Left ventricle myocardium inferior (tissue), 1 donor: ENCODE measurements at regions not wholly inside any gene's neighbourhood (a gene's known extent, or its start where the extent isn't known, plus 50 kb on each side); places are given as distances from the start of the nearest gene placed in this dataset.

Experiments used
- DNase-seq: peaks from one replicate; pipeline ENCODE4 v3.0.0-alpha.2; 2020
- H3K27ac ChIP-seq: fragments of 200-600 bp; replicated peaks from 2 replicates; pipeline ENCODE4 v1.8.0; 2021
- H3K27me3 ChIP-seq: fragments of 200-600 bp; 2 replicates; pipeline ENCODE4 v1.8.0; 2021; ENCODE audit warnings: low read depth
- H3K36me3 ChIP-seq: fragments of 200-600 bp; 2 replicates; pipeline ENCODE4 v1.8.0; 2021
- H3K4me1 ChIP-seq: fragments of 200-600 bp; 2 replicates; pipeline ENCODE4 v1.8.0; 2021
- H3K4me3 ChIP-seq: fragments of 200-600 bp; 2 replicates; pipeline ENCODE4 v1.8.0; 2021; ENCODE audit warnings: mild to moderate bottlenecking, moderate library complexity
- H3K9me3 ChIP-seq: fragments of 200-600 bp; replicated peaks from 2 replicates; pipeline ENCODE4 v1.8.0; 2021
- intact Hi-C: fragments of 100-400 bp; cut with micrococcal nuclease; formaldehyde crosslinking; loops from one replicate; pipeline ENCODE4 v1.11.0; 2022
- TF ChIP-seq, protein P1 (sequence below): fragments of 200-600 bp; IDR thresholded peaks from 2 replicates; pipeline ENCODE4 v1.8.0; 2021; ENCODE audit warnings: antibody characterized with exemption, mild to moderate bottlenecking, borderline replicate concordance
- donor health status: DM: no; HTN: yes; CAD: no; lungs with severe emphysema.

DNA sequence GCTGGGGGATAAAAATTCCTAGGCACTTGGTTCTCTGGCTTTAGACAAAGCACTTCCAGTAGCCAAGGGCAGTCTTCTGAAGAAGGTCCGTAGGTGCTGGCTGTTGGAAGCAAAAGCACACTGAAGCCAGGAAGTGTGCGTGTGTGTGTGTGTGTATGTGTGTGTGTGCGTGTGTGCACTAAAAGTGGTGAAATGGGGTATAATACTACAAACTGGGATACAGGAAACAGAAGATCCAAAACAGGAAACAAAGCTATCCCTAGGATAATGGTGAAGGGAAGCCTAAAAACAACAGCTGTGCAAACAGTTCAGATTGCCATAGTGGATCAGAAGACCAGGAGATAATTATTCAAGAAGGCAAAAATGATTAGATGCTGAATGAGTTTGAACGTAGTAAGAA, 103.4 kb downstream of the IL20RB start:
- Histone ChIP-seq H3K36me3 (no peaks in the 10 kb centered on the region), H3K27me3 (peaks cover 31% of the 10 kb centered on the region), H3K4me3 (no peak overlapping the region), H3K4me1 (no peaks in the 10 kb centered on the region), H3K27ac (no peak overlapping the region), H3K9me3 (no peaks in the 10 kb centered on the region)
- TF ChIP-seq, protein P1, sequence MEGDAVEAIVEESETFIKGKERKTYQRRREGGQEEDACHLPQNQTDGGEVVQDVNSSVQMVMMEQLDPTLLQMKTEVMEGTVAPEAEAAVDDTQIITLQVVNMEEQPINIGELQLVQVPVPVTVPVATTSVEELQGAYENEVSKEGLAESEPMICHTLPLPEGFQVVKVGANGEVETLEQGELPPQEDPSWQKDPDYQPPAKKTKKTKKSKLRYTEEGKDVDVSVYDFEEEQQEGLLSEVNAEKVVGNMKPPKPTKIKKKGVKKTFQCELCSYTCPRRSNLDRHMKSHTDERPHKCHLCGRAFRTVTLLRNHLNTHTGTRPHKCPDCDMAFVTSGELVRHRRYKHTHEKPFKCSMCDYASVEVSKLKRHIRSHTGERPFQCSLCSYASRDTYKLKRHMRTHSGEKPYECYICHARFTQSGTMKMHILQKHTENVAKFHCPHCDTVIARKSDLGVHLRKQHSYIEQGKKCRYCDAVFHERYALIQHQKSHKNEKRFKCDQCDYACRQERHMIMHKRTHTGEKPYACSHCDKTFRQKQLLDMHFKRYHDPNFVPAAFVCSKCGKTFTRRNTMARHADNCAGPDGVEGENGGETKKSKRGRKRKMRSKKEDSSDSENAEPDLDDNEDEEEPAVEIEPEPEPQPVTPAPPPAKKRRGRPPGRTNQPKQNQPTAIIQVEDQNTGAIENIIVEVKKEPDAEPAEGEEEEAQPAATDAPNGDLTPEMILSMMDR = no peak
- intact Hi-C loops = no loop called here
- DNase-seq = no peak

DNA sequence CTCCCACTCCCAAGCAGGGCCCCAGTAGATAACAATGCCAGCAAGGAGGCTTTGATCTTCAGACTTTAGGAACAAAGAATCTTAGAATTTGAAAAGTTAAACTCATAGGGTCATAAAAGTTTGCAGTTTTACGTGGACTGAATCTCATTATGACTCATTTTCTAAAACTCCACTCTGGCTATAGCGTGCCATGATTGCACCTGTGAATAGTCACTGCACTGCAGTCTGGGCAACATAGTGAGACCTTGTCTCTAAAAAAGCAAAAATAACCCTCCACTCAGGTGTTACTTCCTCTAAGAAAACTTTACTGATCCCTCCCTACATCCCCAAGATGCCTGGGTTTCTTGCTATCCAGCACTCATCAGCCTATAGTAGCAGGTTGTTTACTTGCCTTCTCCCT, 104.5 kb downstream of the IL20RB start:
- TF ChIP-seq, protein P1 = no peak
- peaks cover 23% of the 10 kb centered on the region for H3K27me3 ChIP-seq

GRCh38 chr3:137065381-137065780, 107.6 kb downstream of the IL20RB start:
- H3K4me1 ChIP-seq = no peaks in the 10 kb centered on the region
- H3K36me3 ChIP-seq = no peaks in the 10 kb centered on the region
- TF ChIP-seq, protein P1 = no peak
- no peak for DNase-seq
- no peak overlapping the region for H3K27ac ChIP-seq
- peaks cover 11% of the 10 kb centered on the region for H3K27me3 ChIP-seq
- intact Hi-C loops = no loop called here
- no peaks in the 10 kb centered on the region for H3K9me3 ChIP-seq
- H3K4me3 ChIP-seq = no peak overlapping the region

More for the DNA sequence above, 104.5 kb downstream of the IL20RB start:
- DNase-seq = no peak
- Histone ChIP-seq H3K36me3 (no peaks in the 10 kb centered on the region), H3K9me3 (no peaks in the 10 kb centered on the region), H3K27ac (no peak overlapping the region), H3K4me3 (no peak overlapping the region), H3K4me1 (no peaks in the 10 kb centered on the region)
- intact Hi-C loops = no loop called here

- H3K27ac ChIP-seq = no peak overlapping the region
- TF ChIP-seq, protein P1 = no peak
- no peak for DNase-seq
- H3K9me3 ChIP-seq = no peaks in the 10 kb centered on the region
- H3K27me3 ChIP-seq = peaks cover 7% of the 10 kb centered on the region
- intact Hi-C loops = no loop called here
- no peak overlapping the region for H3K4me3 ChIP-seq
- H3K4me1 ChIP-seq = no peaks in the 10 kb centered on the region
- no peaks in the 10 kb centered on the region for H3K36me3 ChIP-seq
Measured at GRCh38 chr3:137066092-137066491, 108.3 kb downstream of the IL20RB start.

DNA sequence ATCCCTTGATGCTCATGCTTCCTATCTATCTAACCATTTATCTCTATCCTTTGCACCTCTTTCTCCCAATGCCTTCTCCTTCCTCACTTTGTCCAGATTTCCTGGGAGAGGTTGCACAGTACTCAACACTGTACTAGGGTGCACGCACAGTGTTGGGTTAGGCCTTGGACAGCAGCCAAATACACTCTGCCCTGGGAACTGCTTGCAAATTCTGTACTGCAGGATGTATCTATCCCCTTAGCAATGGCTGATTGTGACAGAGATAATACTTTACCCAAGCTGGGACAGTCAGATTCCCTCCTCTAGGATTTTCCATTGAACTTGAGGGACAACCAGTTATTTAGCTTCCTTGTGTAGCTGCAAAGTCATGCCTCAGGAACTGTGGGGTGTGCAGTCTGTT, 113.3 kb downstream of the IL20RB start:
- Histone ChIP-seq H3K36me3 (no peaks in the 10 kb centered on the region), H3K4me3 (no peak overlapping the region), H3K27ac (no peak overlapping the region), H3K27me3 (peaks cover 20% of the 10 kb centered on the region), H3K4me1 (no peaks in the 10 kb centered on the region), H3K9me3 (no peaks in the 10 kb centered on the region)
- intact Hi-C loops = no loop called here
- no peak for DNase-seq
- TF ChIP-seq, protein P1 = no peak

DNA sequence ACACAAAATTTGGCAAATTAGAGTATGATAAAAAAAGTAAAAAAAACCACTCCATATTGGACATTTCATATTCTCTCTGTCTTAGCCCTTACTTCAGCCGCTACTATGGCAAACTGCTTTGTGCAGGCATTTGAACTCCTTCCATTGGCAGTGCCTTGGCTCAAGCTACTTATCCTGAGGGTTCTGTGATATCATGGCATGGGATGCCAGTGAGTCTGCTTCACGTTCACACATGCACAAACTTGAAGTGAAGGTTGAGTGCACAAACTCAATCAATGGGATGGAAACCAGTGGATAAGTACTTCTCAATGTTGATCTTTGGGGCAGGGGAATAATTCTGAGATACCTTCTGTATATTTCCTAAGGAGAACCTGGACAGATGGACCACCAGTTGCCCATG, 117.2 kb downstream of the IL20RB start:
- Histone ChIP-seq H3K27me3 (peaks cover 47% of the 10 kb centered on the region), H3K27ac (no peak overlapping the region), H3K36me3 (no peaks in the 10 kb centered on the region), H3K4me3 (no peak overlapping the region), H3K9me3 (no peaks in the 10 kb centered on the region), H3K4me1 (no peaks in the 10 kb centered on the region)
- intact Hi-C loops = no loop called here
- TF ChIP-seq, protein P1 = no peak
- no peak for DNase-seq
